A673 (cell line): ENCODE measurements at regions not wholly inside any gene's neighbourhood (a gene's known extent, or its start where the extent isn't known, plus 50 kb on each side); places are given as distances from the start of the nearest gene placed in this dataset.

Experiments
- BruUV-seq: library from RNA; stranded (reverse); fragments of 400-500 nt; replicated peaks from 2 replicates; lab custom pipeline; 2021; lab: Mats Ljungman, UMichigan
- CTCF ChIA-PET: fragments of 300-600 bp; sonication (Branson Sonifier 250); formaldehyde crosslinking; loops from one replicate; lab custom pipeline; 2022; ENCODE audit warnings: antibody characterized with exemption; lab: Charles Lee
- POLR2A ChIA-PET: fragments of 300-600 bp; sonication (Branson Sonifier 250); formaldehyde crosslinking; loops from one replicate; lab custom pipeline; 2022; ENCODE audit warnings: antibody characterized with exemption; ENCODE audit not compliant: low non-redundant PET; lab: Charles Lee
- DNase-seq: peaks from one replicate; pipeline ENCODE4 v3.0.0-alpha.2; 2015; ENCODE audit warnings: low spot score
- H3K27ac ChIP-seq: fragments of 200-600 bp; sonication (generic); 2 replicates; pipeline ENCODE4 v1.5.1; 2016; ENCODE audit warnings: mixed run types, low read depth, mild to moderate bottlenecking, mixed read lengths, antibody characterized with exemption, low read length; ENCODE audit not compliant: poor library complexity, severe bottlenecking
- H3K27me3 ChIP-seq: fragments of 200-600 bp; sonication (generic); replicated peaks from 2 replicates; pipeline ENCODE4 v1.6.1; 2017; ENCODE audit warnings: mixed run types, low read depth, mild to moderate bottlenecking, mixed read lengths, antibody characterized with exemption, low read length; ENCODE audit not compliant: insufficient read depth, poor library complexity
- H3K36me3 ChIP-seq: fragments of 200-600 bp; sonication (generic); 2 replicates; pipeline ENCODE4 v1.6.1; 2016; ENCODE audit warnings: mixed run types, mild to moderate bottlenecking, mixed read lengths, antibody characterized with exemption, low read length; ENCODE audit not compliant: insufficient read depth, poor library complexity, severe bottlenecking
- H3K4me1 ChIP-seq: fragments of 200-600 bp; sonication (generic); 2 replicates; pipeline ENCODE4 v1.6.1; 2017; ENCODE audit warnings: mixed run types, mild to moderate bottlenecking, mixed read lengths, antibody characterized with exemption, low read length; ENCODE audit not compliant: insufficient read depth, poor library complexity, severe bottlenecking
- H3K4me3 ChIP-seq: fragments of 200-600 bp; sonication (generic); 2 replicates; pipeline ENCODE4 v1.5.1; 2016; ENCODE audit warnings: low read depth, mixed run types, mild to moderate bottlenecking, mixed read lengths, low read length; ENCODE audit not compliant: poor library complexity, severe bottlenecking
- H3K9me3 ChIP-seq: fragments of 200-600 bp; sonication (generic); 2 replicates; pipeline ENCODE4 v1.6.1; 2016; ENCODE audit warnings: mixed run types, low read depth, mild to moderate bottlenecking, mixed read lengths, antibody characterized with exemption, low read length; ENCODE audit not compliant: poor library complexity, severe bottlenecking
- CTCF ChIP-seq: fragments of 300-800, 200-600 bp; sonication (generic); conservative IDR thresholded peaks from 2 replicates; pipeline ENCODE4 v1.5.1; 2017; ENCODE audit warnings: low read depth, mild to moderate bottlenecking, antibody characterized with exemption, low read length, moderate library complexity, mixed read lengths
- EZH2 ChIP-seq: fragments of 200-600 bp; sonication (generic); IDR thresholded peaks from 2 replicates; pipeline ENCODE4 v1.6.1; 2017; ENCODE audit warnings: borderline replicate concordance, low read depth, mild to moderate bottlenecking, mixed read lengths, antibody characterized with exemption, low read length; ENCODE audit not compliant: poor library complexity, severe bottlenecking
- intact Hi-C: fragments of 100-400 bp; cut with micrococcal nuclease; formaldehyde crosslinking; loops from one replicate; pipeline ENCODE4 v1.10.0; 2022; ENCODE audit not compliant: unreplicated experiment

GRCh38 chr7:20858951-20859350 lies 72.3 kb upstream of the SP8 start:
- Histone ChIP-seq H3K4me1 (no peaks in the 10 kb centered on the region), H3K9me3 (no peaks in the 10 kb centered on the region), H3K27ac (no peak overlapping the region), H3K27me3 (peaks cover 14% of the 10 kb centered on the region), H3K36me3 (no peaks in the 10 kb centered on the region), H3K4me3 (no peak overlapping the region)
- DNase-seq = no peak
- CTCF ChIA-PET = no interaction called here
- BruUV-seq = no TSS peak
- POLR2A ChIA-PET = no interaction called here
- TF ChIP-seq EZH2 (no peak), CTCF (no peak)
- intact Hi-C loops = no loop called here

GRCh38 chr7:20861468-20861867 lies 74.8 kb upstream of the SP8 start:
- TF ChIP-seq EZH2 (no peak), CTCF (no peak)
- H3K36me3 ChIP-seq = no peaks in the 10 kb centered on the region
- H3K9me3 ChIP-seq = no peaks in the 10 kb centered on the region
- intact Hi-C loops = no loop called here
- ChIA-PET CTCF (no interaction called here), POLR2A (no interaction called here)
- BruUV-seq = no TSS peak
- no peak overlapping the region for H3K4me3 ChIP-seq
- H3K4me1 ChIP-seq = no peaks in the 10 kb centered on the region
- peaks cover 23% of the 10 kb centered on the region for H3K27me3 ChIP-seq
- no peak for DNase-seq
- H3K27ac ChIP-seq = no peak overlapping the region

GRCh38 chr7:20862554-20862953 lies 75.9 kb upstream of the SP8 start:
- no peaks in the 10 kb centered on the region for H3K4me1 ChIP-seq

More at GRCh38 chr7:20862554-20862953, 75.9 kb upstream of the SP8 start:
- no TSS peak for BruUV-seq
- ChIA-PET CTCF (no interaction called here), POLR2A (no interaction called here)
- Histone ChIP-seq H3K4me3 (no peak overlapping the region), H3K27me3 (peaks cover 23% of the 10 kb centered on the region), H3K9me3 (no peaks in the 10 kb centered on the region), H3K36me3 (no peaks in the 10 kb centered on the region), H3K27ac (no peak overlapping the region)
- DNase-seq = no peak
- TF ChIP-seq EZH2 (no peak), CTCF (no peak)
- intact Hi-C loops = no loop called here
